DMS79 (cell line): ENCODE measurements at regions not wholly inside any gene's neighbourhood (a gene's known extent, or its start where the extent isn't known, plus 50 kb on each side); places are given as distances from the start of the nearest gene placed in this dataset.
"Not testable (repeated sequence)": the region's sequence is repeated elsewhere in the genome, so short reads cannot be mapped to it uniquely, and the experiment has no call there.

Source experiments
- DNase-seq: peaks from one replicate; lab custom pipeline; 2025; lab: John Stamatoyannopoulos, UW

DNA sequence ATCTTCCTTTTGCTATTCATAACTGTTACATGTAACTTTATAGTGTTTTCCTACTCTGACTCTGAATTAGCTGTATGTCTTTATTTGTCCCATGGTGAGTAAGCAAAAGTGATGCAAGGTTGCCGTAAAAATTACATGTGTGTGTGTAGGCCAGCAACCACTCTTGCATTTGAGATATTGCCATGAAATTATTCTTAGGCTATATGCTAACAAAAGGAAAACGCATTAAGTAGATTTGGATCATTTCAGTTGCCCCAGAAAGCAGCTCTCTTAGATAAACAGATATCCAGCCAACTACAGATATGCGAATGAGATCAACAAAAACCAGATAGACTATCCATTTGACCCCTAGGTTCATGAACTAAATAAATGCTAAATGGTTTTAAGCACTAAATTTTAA lies 73.6 kb downstream of the CYLC2 start:
- DNase-seq: no peak

DNA sequence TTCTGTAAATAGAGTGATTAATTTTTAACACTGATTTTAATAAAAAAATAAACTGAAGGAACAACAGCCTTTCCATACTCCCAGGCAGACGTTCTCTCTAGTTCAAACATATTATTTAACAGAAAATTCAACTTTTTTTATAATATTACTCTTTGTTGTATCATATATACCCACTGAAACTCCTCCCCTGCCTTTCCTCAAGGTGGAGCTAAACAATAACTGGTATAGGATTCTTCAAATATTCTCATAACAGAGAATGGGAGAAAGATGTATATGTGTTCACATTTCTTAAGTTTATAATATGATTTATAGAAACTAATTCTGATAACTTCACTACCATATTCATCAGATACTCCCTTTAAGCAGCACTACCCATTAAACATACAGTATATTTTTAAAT lies 83.4 kb downstream of the CYLC2 start:
- no peak for DNase-seq

DNA sequence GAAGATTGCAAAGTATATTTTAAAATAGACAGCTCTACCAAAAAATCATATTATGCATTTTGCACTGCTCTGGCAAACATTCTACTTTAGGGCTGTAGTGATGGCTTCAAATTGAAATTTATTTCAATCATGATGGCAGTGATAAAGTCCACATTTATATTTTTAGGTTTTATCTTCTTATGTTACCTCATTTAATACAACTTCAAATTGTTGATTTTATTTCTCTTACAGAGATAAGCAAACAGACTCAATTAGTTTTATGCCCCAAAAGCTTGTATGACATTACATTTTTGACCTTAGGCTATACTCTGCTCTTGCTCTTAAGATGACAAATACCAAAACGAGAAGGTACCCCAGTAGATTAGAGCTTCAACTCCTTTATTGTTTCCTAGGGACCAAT lies 87.4 kb downstream of the CYLC2 start:
- no peak for DNase-seq

DNA sequence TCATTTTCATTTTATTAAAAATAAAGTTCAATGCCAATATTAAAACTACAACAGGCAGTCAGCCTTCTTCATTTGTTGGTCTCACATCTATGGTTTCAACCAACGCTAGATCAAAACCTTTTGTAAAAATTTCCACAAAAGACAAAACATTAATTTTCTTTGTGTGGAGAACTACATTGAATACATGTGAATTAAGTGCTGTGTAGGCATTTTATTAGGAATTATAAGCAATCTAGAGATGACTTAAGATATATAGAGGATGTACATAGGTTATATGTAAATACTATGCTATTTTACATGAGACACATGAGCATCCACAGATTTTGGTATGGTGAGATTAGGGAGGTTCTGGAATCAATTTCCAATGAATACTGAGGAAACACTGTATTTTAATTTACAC lies 94.2 kb downstream of the CYLC2 start:
- no peak for DNase-seq

DNA sequence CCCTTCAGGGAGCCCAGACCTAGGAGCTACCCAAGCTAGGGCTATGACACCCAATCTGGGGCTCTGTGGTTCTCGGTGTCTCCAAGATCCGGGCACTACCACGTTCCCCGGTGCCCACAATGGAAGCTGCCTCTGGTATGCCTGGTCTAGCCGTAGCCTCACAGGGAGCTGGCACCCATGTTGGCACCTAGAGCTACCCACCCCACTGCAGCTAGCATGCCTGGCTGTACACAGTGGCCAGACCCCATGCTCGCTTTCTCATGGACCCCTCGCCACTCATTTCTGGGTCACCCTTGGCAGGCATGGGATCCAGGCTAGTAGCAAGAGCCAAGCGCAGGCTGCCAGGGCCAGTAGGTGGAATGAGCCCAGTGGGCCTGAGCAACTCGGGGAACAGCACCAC lies 109.0 kb downstream of the CYLC2 start:
- no peak for DNase-seq

DNA sequence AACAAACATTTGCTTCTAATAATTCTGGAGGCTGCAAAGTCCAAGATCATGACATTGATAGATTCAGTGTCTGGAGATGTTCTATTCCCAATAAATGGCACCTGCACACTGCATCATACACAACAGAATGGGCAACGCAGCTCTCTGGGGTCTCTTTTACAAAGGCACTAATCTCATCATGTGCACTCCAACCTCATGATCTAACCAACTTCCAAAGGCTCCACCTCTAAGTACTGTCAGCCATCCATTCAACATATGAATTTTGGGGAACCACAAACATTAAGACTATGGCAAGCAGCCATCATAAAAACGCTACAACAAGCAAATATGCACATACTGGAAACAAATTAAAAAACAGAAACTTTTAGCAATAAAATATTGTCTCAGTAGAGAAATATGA lies 121.1 kb downstream of the CYLC2 start:
- no peak for DNase-seq

DNA sequence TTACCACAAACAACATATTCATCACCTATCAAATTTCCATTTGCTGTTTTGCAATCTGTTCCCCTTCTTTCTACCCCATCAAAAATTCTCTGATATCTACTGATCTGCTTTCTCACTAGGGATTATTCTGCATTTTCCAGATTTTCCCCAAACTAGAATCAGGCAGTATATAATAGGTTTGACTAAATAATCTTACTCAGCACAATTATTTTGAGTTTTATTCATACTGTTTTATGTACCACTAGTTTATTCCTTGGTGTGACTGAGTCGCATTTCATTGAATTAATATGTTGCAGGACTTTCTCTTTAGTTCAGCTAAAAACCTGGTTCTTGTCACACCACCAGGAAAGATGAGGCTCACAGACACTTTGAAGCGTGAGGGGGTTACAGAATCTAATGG lies 131.4 kb downstream of the CYLC2 start:
- DNase-seq: no peak

DNA sequence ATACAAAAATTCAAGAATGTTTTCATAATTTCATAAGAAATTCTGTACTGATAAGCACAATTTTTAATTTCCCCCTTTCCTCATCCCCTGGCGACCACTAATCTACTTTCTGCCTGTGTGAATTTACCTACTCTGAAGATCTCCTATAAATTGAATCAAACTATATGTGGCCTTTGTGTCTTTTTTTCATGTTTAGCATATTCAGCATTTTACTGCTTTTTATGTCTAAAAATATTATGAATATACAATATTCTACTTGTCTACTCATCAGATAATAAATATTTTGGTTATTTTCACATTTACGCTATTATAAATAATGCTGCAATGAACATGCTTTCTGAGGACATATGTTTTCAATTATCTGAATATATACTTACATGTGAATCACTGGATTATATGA lies 144.8 kb downstream of the CYLC2 start:
- no peak for DNase-seq

DNA sequence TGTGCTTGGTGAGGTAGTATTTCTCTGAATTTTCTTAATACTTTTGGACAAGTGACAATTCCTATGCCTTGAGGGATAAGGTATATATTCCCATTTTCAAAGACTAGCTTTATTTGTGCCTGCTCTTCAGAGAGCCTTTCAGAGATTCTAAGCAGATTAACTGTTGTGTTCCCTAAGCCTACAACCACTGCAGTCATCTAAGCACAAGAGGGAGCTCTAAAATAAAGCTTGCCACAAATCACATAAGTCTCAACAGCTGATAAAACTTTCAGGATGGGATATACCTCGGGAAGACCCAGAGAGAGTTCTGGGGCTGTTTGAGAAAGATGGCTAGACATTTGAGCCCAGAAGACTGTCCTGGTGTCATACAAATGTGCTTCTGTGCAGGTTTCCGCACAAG lies 157.3 kb downstream of the CYLC2 start:
- DNase-seq: no peak

DNA sequence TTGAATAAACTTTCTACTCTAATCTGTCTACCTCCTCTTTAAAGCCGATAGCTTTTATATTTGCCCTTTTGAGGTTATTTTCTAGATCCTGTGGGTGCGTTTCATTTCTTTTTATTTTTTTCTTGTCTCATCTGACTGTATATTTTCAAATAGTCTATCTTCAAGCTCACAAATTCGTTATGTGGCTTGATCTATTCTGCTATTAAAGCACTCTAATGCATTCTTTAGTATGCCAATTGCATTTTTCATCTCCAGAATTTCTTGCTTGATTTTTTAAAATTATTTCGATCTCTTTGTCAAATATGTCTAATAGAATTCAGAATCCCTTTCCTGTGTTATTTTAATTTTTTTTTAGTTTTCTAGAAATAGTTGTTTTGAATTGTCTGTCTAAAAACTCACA lies 172.4 kb downstream of the CYLC2 start:
- no peak for DNase-seq

DNA sequence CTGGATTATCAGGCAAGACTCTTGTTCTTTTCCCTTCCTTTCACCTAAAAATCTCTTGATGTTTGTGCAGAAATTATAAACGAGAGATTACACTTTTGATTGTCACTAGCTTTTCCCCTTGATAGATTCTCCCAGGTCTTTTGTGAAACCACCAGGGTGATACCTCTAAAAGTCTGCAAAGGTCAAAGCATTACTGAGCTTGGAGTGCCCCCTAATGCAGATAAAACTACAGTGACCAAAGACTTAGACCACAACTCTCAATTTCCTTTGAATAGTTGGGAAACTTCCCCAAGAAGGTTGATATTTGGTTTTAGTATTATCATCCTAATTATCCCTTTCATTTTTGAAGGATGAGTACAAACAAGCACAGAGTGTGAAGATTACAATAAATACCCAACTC lies 173.1 kb downstream of the CYLC2 start:
- DNase-seq: no peak

DNA sequence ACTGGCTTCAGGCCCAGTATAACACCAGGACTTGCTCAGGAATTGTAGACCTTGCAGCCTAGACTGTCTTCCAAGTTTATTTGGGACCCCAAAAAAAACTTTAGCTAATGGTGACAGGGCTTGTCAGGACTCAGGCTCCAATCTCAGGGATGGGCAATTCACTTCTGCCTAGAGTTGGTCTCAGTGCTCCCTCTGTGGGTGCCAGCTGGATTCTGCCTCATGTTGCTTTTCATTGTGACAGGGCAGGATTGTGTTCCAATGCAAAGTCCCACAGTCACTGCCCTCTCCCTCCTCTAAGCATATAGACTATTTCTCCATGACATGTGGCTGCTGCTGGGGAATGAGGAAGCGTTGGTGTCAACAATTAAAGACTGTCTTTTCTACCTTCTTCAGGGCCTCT lies 174.7 kb downstream of the CYLC2 start:
- DNase-seq: no peak

DNA sequence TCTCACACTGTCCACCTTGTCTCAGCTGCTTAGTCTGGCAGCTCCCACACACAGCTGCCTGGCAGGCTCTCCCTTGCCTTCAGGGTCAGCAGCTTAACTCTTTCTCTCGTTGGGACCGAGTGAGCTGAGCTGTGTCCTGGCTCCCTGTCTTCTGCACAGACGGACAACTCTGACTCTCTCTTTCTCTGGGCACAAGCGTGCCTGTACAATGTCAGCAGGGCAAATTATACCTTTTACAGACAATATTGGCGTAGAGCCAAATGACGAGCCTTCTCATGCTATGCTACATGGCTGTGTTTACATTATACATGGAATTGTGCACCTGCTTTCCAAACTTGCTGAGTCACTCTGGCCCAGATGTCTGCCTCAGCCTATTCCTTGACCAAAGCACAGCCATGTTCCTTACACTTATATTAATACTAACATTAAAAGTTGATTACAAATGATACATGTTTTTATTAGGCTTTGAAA lies 188.6 kb downstream of the CYLC2 start:
- DNase-seq: no peak

DNA sequence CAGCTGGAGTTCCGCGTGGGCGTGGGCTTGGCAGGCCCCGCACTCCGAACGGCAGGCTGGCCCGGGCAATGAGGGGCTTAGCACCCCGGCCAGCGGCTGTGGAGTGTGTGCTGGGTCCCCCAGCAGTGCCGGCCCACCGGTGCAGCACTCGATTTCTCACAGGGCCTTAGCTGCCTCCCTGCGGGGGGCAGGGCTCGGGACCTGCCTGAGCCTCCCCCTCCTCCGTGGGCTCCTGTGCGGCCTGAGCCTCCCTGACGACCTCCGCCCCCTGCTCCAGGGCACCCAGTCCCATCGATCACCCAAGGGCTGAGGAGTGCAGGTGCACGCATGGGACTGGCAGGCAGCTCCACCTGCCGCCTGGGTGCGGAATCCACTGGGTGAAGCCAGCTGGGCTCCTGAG lies 191.8 kb downstream of the CYLC2 start:
- no peak for DNase-seq

DNA sequence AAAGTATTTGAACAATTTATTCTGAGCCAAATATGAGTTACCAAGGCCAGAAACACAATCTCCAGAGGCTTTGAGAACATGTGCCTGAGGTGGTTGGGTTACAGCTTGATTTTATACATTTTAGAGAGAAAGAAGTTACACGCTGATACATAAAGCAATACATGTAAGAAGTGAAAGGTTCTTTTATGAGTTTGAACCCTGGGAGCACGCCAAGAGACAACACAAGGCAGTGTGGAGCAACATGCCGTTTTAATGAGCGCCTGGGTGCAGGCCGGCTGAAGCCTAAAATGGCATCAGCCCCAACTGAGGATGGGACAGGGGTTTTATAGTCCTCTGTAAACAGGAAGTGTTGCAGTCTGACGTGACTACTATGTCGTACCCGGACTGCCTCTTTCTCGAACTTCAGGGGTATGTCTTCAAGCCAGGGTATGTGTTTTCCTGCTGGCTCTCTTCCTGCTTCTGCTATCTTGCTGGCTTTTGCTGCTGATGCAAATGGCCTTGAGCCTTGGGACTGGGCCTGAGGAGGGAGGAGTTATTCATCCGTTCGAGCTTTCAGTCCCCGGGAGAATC lies 193.7 kb downstream of the CYLC2 start:
- DNase-seq: no peak

DNA sequence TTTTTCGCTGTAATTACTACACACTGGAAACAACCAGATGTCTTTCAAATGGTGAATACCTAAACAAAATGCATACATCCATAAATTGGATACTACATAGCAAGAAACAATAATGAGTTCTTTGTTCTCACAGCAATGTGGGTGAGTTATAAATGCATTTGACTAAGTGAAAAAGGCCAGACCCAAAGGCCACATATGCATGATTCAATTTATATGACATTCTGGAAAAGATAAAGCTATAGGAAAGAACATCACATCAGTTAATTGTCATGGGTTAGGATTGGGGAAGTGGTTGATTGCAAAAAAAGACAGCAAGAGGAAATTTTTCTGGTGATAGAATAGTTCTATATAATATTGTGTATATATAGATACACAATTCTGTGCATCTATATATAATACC lies 198.9 kb downstream of the CYLC2 start:
- no peak for DNase-seq

DNA sequence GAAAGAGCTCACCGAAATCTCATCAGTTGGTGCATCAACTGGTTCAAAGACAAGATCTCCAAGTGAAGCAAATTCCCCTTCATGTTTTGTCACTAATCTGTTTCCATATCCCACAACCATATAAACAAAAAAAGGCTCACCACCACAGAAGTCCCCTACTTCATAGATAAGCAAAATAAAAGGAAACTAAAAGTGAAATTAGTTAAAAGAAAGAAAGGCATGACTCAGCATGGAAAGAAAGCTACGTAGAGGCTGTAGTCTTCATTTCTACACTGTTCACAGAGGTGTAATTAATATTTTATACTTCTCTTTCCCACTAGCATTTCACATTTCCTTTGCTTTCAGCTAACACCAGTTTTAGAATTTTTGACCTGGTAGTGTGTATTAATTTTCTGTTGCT lies 208.0 kb downstream of the CYLC2 start:
- DNase-seq: no peak

DNA sequence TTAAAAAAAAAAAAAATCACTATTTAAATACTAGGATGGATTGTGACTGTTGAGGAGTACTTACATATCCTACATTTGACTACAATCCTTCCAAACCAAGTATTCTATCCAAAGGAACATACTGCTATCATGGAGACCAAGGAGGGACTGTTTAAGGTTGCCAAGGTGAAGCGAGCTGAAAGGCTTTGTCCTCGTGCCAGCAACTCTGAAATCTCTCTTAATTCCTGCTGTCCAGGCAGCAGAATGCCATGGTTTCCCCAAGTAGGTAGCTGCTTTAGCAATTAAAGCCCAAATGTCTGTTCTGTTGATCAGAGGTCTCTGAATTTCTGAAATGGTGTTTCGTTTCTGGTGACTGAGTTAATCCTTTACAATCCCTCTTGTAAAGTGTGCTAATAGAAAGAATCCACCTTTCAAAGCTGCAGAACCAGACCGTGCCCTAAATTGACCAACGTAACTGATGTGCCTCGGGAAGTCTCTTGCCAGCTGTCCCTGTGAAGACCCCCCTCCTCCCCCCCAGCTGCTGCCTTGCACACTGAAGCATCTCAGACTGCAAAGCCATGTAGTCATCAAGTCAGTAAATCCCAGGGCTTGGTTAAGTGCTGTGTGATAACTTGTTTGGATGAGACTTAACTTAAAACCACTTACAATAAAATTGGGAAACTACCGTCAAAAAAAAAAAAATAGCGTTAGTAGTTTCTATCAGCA lies 210.9 kb downstream of the CYLC2 start:
- not testable (repeated sequence) for DNase-seq

DNA sequence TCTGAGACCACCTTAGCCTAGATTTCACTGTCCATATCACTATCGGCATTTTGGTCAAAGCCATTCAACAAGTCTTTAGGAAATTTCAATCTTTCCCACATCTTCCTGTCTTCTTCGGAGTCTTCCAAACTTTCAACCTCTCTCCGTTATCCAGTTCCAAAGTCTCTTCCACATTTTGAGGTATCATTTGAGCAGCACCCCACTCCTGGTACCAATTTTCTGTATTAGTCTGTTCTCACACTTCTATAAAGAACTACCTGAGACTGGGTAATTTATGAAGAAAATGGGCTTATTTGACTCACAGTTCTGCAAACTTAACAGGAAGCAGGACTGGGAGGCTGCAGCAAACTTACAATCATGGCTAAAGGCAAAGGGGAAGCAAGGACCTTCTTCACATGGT lies 215.5 kb downstream of the CYLC2 start:
- DNase-seq: no peak

DNA sequence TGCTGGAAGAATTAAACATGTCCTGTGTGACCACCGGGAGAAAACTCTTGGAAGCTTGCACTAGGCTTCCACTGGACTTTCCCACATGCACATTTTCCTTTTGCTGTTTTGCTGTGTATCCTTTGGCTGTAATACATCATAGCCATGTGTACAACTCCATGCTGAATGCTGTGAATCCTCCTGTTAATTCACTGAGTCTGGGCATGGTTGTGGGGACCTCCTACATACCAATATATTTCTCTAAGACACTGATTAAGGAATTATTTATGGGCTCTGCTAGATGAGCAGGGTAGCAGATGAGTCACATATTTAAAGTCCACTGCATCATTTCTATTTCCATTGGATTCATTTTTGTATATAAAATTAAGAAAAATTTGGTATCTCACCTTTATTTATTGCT lies 220.1 kb downstream of the CYLC2 start:
- no peak for DNase-seq

DNA sequence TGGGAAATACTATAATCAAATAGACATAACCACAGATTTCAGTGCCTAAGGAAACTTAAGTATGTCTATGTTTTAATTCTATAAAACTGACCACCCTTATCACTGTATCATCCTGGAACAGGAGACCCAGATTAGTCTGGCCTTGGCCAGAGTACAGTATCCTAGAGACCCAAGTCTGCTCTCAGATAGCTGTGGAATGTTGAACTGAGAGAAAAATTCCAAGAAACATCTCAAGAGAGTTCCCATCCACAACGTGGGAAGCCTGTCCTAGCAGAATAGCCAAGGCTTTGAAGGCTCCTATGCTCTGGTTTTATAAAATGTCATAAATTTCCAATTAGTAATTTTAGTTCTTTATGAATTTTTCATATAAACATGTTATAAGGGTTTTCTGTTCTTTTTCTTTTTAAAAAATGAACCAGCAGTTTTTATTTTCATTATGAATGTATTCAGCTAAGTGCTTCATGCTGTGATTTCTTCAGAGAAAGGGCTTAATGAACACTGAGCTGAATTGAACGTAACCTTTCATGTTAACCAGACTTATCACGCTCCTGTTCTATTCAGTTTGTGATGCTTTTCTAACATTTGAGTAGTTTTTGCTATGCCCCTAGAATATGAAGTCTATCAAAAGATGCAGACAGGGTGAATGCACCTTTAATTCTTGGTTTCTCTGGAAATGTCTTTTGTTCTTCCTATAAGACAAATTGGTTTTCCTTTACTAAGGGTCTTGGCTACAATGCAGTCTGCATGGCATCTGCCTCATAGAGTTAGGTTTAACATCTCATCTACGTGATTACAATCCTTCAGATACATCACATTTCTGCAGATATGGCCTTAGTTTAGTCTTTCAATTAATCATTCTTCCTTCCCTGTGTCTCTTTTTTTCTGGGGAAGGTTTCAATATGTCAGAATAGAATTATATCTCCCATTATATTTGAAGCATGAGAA lies 230.8 kb downstream of the CYLC2 start:
- DNase-seq: no peak

DNA sequence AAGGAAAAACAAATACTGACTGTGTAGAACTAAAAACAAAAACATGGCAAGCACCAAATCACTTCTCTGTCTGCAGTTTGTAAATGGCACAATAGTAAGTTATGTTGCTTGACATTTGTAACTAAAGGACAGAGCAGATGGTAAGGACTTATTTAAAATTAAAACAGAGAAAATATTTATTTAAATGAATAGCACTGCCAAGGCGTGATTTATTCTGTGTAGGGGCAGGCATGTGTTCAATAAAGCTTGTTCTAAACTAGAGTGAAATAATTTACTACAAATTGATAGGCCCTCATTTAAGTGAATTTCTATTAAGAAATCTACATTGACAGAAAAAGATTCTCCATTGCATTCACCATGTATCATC lies 231.5 kb downstream of the CYLC2 start:
- DNase-seq: no peak

DNA sequence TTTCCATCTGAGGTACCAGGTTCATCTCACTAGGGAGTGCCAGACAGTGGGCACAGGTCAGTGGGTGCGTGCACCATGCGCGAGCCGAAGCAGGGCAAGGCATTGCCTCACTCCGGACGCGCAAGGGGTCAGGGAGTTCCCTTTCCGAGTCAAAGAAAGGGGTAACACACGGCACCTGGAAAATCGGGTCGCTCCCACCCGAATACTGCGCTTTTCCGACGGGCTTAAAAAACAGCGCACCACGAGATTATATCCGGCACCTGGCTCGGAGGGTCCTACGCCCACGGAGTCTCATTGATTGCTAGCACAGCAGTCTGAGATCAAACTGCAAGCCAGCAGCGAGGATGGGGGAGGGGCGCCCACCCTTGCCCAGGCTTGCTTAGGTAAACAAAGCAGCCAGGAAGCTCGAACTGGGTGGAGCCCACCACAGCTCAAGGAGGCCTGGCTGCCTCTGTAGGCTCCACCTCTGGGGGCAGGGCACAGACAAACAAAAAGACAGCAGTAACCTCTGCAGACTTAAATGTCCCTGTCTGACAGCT lies 242.5 kb downstream of the CYLC2 start:
- DNase-seq: not testable (repeated sequence)
